Mesenchymal stem cell (in vitro differentiated cells and primary cell): ENCODE measurements at regions not wholly inside any gene's neighbourhood (a gene's known extent, or its start where the extent isn't known, plus 50 kb on each side); places are given as distances from the start of the nearest gene placed in this dataset.
"Not testable (repeated sequence)": the region's sequence is repeated elsewhere in the genome, so short reads cannot be mapped to it uniquely, and the experiment has no call there.

Source experiments
- DNase-seq: peaks from one replicate; pipeline ENCODE4 v3.0.0-alpha.2; 2013
- H2AFZ ChIP-seq: one replicate; pipeline ENCODE4 v1.6.1; 2013; ENCODE audit warnings: low read depth, mild to moderate bottlenecking, control low read depth, inconsistent platforms, low read length, moderate library complexity
- H2AK5ac ChIP-seq: 2 replicates; pipeline ENCODE4 v1.6.1; 2013; ENCODE audit warnings: low read length, moderate library complexity, mild to moderate bottlenecking, inconsistent platforms; ENCODE audit not compliant: severe bottlenecking
- H2BK120ac ChIP-seq: one replicate; pipeline ENCODE4 v1.6.1; 2013; ENCODE audit warnings: low read depth, mild to moderate bottlenecking, inconsistent platforms, low read length, moderate library complexity
- H2BK12ac ChIP-seq, 2 experiments: one replicate each; pipeline ENCODE4 v1.6.1; 2013; ENCODE audit warnings: inconsistent platforms in 2 of 2, low read length in 2 of 2, mild to moderate bottlenecking in 2 of 2, moderate library complexity in 2 of 2, control low read depth in 1 of 2
- H2BK15ac ChIP-seq: one replicate; pipeline ENCODE4 v1.6.1; 2013; ENCODE audit warnings: mild to moderate bottlenecking, low read depth, inconsistent platforms; ENCODE audit not compliant: poor library complexity, severe bottlenecking
- H2BK5ac ChIP-seq: 2 replicates; pipeline ENCODE4 v1.6.1; 2013; ENCODE audit warnings: low read depth, mild to moderate bottlenecking, low read length, control low read depth, inconsistent platforms; ENCODE audit not compliant: poor library complexity, severe bottlenecking
- H3K14ac ChIP-seq, 2 experiments: one replicate each; pipeline ENCODE4 v1.6.1; 2013; ENCODE audit warnings: inconsistent platforms in 2 of 2, low read length in 2 of 2, control low read depth in 1 of 2, mild to moderate bottlenecking in 1 of 2, moderate library complexity in 1 of 2
- H3K18ac ChIP-seq, 2 experiments: one replicate each; pipeline ENCODE4 v1.6.1; 2013; ENCODE audit warnings: inconsistent platforms in 2 of 2, low read length in 2 of 2, control low read depth in 1 of 2, low read depth in 1 of 2, mild to moderate bottlenecking in 1 of 2
- H3K23ac ChIP-seq, 2 experiments: one replicate each; pipeline ENCODE4 v1.6.1; 2013; ENCODE audit warnings: inconsistent platforms in 2 of 2, low read length in 2 of 2, mild to moderate bottlenecking in 2 of 2, moderate library complexity in 2 of 2, control low read depth in 1 of 2
- H3K27ac ChIP-seq: 2 replicates; pipeline ENCODE4 v1.5.1; 2013; ENCODE audit warnings: mild to moderate bottlenecking, moderate library complexity, low read length, control low read depth, inconsistent platforms; ENCODE audit not compliant: poor library complexity, severe bottlenecking
- H3K27me3 ChIP-seq, 2 experiments: 2 replicates each; pipeline versions ENCODE4 v1.6.1 to v1.7.0; 2013; ENCODE audit warnings: low read length in 2 of 2, mild to moderate bottlenecking in 2 of 2, moderate library complexity in 2 of 2, control low read depth in 1 of 2, inconsistent platforms in 1 of 2; ENCODE audit not compliant: control insufficient read depth in 1 of 2, insufficient read depth in 1 of 2
- H3K36me3 ChIP-seq, 2 experiments: 2 replicates each; pipeline versions ENCODE4 v1.6.1 to v1.7.0; 2013; ENCODE audit warnings: low read length in 2 of 2, control low read depth in 1 of 2, inconsistent platforms in 1 of 2, low read depth in 1 of 2, mild to moderate bottlenecking in 1 of 2; ENCODE audit not compliant: insufficient read depth in 2 of 2, control insufficient read depth in 1 of 2
- H3K4ac ChIP-seq, 2 experiments: one replicate each; pipeline ENCODE4 v1.6.1; 2013; ENCODE audit warnings: inconsistent platforms in 2 of 2, low read length in 2 of 2, mild to moderate bottlenecking in 2 of 2, moderate library complexity in 2 of 2, control low read depth in 1 of 2, low read depth in 1 of 2
- H3K4me1 ChIP-seq: 2 replicates; pipeline ENCODE4 v1.6.1; 2013; ENCODE audit warnings: low read depth, low read length, control low read depth; ENCODE audit not compliant: control insufficient read depth, insufficient read depth
- H3K4me2 ChIP-seq: 2 replicates; pipeline ENCODE4 v1.6.1; 2013; ENCODE audit warnings: low read length, mild to moderate bottlenecking, inconsistent platforms; ENCODE audit not compliant: poor library complexity, severe bottlenecking
- H3K4me3 ChIP-seq, 2 experiments: 2 replicates each; pipeline versions ENCODE4 v1.5.1 to v1.7.0; 2013; ENCODE audit warnings: low read length in 2 of 2, mild to moderate bottlenecking in 2 of 2, control low read depth in 1 of 2, low read depth in 1 of 2; ENCODE audit not compliant: insufficient read depth in 1 of 2
- H3K79me1 ChIP-seq: replicated peaks from 2 replicates; pipeline ENCODE4 v1.6.1; 2013; ENCODE audit warnings: mild to moderate bottlenecking, control low read depth, low read length, inconsistent platforms; ENCODE audit not compliant: poor library complexity, severe bottlenecking
- H3K9ac ChIP-seq: 2 replicates; pipeline ENCODE4 v1.7.0; 2013; ENCODE audit warnings: mild to moderate bottlenecking, low read length, moderate library complexity
- H3K9me3 ChIP-seq: 2 replicates; pipeline ENCODE4 v1.7.0; 2013; ENCODE audit warnings: mild to moderate bottlenecking, low read length; ENCODE audit not compliant: control insufficient read depth
- H4K8ac ChIP-seq: one replicate; pipeline ENCODE4 v1.6.1; 2013; ENCODE audit warnings: inconsistent platforms, mild to moderate bottlenecking, low read length, moderate library complexity
- H4K91ac ChIP-seq: one replicate; pipeline ENCODE4 v1.6.1; 2013; ENCODE audit warnings: mild to moderate bottlenecking, low read length, inconsistent platforms
- WGBS: methylation state at CpG from one replicate; pipeline ENCODE4 v1.1.7; 2013; ENCODE audit warnings: mixed read lengths; 5-methylcytosine and 5-hydroxymethylcytosine counted together

- H3K4me3 ChIP-seq, H3K9ac ChIP-seq, H3K4ac ChIP-seq, H2BK120ac ChIP-seq, H3K4me1 ChIP-seq, H3K9me3 ChIP-seq, H3K14ac ChIP-seq, H4K91ac ChIP-seq, H2AFZ ChIP-seq, H4K8ac ChIP-seq, H3K27me3 ChIP-seq, H3K4me2 ChIP-seq, H3K23ac ChIP-seq, H2AK5ac ChIP-seq, H3K36me3 ChIP-seq, H3K79me1 ChIP-seq, H3K27ac ChIP-seq, H2BK12ac ChIP-seq, H3K18ac ChIP-seq, DNase-seq, H2BK5ac ChIP-seq, H2BK15ac ChIP-seq: not testable (repeated sequence)
- WGBS: 100% methylated on average over 1 of the region's 3 CpGs
These were observed 138.6 kb downstream of the S1PR1 start for GRCh38 chr1:101375448-101375847.

- no peak overlapping the region for H2BK5ac ChIP-seq
- no peaks in the 10 kb centered on the region for H3K36me3 ChIP-seq
- no peak overlapping the region for H2BK120ac ChIP-seq
- no peaks in the 10 kb centered on the region for H3K4me1 ChIP-seq
- no peak overlapping the region for H4K91ac ChIP-seq
- H3K4ac ChIP-seq: no peak overlapping the region
- no peak overlapping the region for H3K4me3 ChIP-seq
- H2AK5ac ChIP-seq: no peak overlapping the region
- no peak overlapping the region for H3K23ac ChIP-seq
- no peak overlapping the region for H3K18ac ChIP-seq
- no peak overlapping the region for H4K8ac ChIP-seq
- no peaks in the 10 kb centered on the region for H3K9me3 ChIP-seq
- no peak overlapping the region for H3K4me2 ChIP-seq
- H2BK12ac ChIP-seq: no peak overlapping the region
- H3K79me1 ChIP-seq: no peaks in the 10 kb centered on the region
- no peak overlapping the region for H2AFZ ChIP-seq
- H2BK15ac ChIP-seq: no peak overlapping the region
- H3K9ac ChIP-seq: no peak overlapping the region
- WGBS: 68% methylated on average over 8 of the region's 8 CpGs
- DNase-seq: no peak
- H3K14ac ChIP-seq: no peak overlapping the region
- peaks cover 0 to 8% of the 10 kb centered on the region in 2 experiments for H3K27me3 ChIP-seq
- H3K27ac ChIP-seq: no peak overlapping the region
These were observed 139.6 kb downstream of the S1PR1 start for GRCh38 chr1:101376121-101377083.

- Histone ChIP-seq H3K27ac (no peak overlapping the region), H2BK12ac (no peak overlapping the region), H3K9me3 (no peaks in the 10 kb centered on the region), H3K4me3 (no peak overlapping the region), H3K27me3 (peaks cover 0 to 8% of the 10 kb centered on the region in 2 experiments), H2BK15ac (no peak overlapping the region), H2AFZ (no peak overlapping the region), H3K4me2 (no peak overlapping the region), H3K14ac (no peak overlapping the region), H3K36me3 (no peaks in the 10 kb centered on the region), H4K8ac (no peak overlapping the region), H2BK120ac (no peak overlapping the region), H3K23ac (no peak overlapping the region), H3K4me1 (no peaks in the 10 kb centered on the region), H3K4ac (no peak overlapping the region), H3K9ac (no peak overlapping the region), H2BK5ac (no peak overlapping the region), H3K79me1 (no peaks in the 10 kb centered on the region), H4K91ac (no peak overlapping the region), H3K18ac (no peak overlapping the region), H2AK5ac (no peak overlapping the region)
- WGBS: 91% methylated on average over 4 of the region's 4 CpGs
- DNase-seq: no peak
These were observed 140.4 kb downstream of the S1PR1 start for GRCh38 chr1:101377084-101377835.

- 94% methylated on average over 2 of the region's 3 CpGs for WGBS
- H3K36me3 ChIP-seq: no peaks in the 10 kb centered on the region
- no peak overlapping the region for H2BK5ac ChIP-seq
- DNase-seq: no peak
- no peak overlapping the region for H3K4me3 ChIP-seq
- no peak overlapping the region for H3K18ac ChIP-seq
- no peak overlapping the region for H3K23ac ChIP-seq
- no peak overlapping the region for H2BK15ac ChIP-seq
- no peaks in the 10 kb centered on the region for H3K9me3 ChIP-seq
- H2AFZ ChIP-seq: no peak overlapping the region
- no peaks in the 10 kb centered on the region for H3K79me1 ChIP-seq
- H3K4ac ChIP-seq: no peak overlapping the region
- no peak overlapping the region for H2BK120ac ChIP-seq
- peaks cover 0 to 8% of the 10 kb centered on the region in 2 experiments for H3K27me3 ChIP-seq
- H2BK12ac ChIP-seq: no peak overlapping the region
- no peak overlapping the region for H3K27ac ChIP-seq
- H3K4me1 ChIP-seq: no peaks in the 10 kb centered on the region
- no peak overlapping the region for H2AK5ac ChIP-seq
- H4K8ac ChIP-seq: no peak overlapping the region
- no peak overlapping the region for H3K9ac ChIP-seq
- no peak overlapping the region for H4K91ac ChIP-seq
- H3K14ac ChIP-seq: no peak overlapping the region
- H3K4me2 ChIP-seq: no peak overlapping the region
These were observed 142.2 kb downstream of the S1PR1 start for GRCh38 chr1:101379037-101379436.
